DND-41 (cell line): ENCODE measurements at regions not wholly inside any gene's neighbourhood (a gene's known extent, or its start where the extent isn't known, plus 50 kb on each side); places are given as distances from the start of the nearest gene placed in this dataset.
"Not testable (repeated sequence)": the region's sequence is repeated elsewhere in the genome, so short reads cannot be mapped to it uniquely, and the experiment has no call there.

Experiments
- ATAC-seq: fragments of 200-7000 bp; cut with Tn5 transposase; 3 replicates; pipeline ENCODE4 v1.9.1; 2021; ENCODE audit warnings: low read depth; ENCODE audit not compliant: insufficient read depth
- DNase-seq: peaks from one replicate; pipeline ENCODE4 v3.0.0-alpha.2; 2020
- H2AFZ ChIP-seq: 2 replicates; pipeline ENCODE4 v1.6.0; 2012; ENCODE audit warnings: low read depth, low read length
- H3K27ac ChIP-seq: 2 replicates; pipeline ENCODE4 v1.5.1; 2012; ENCODE audit warnings: low read length, inconsistent platforms
- H3K27me3 ChIP-seq: fragments of 200-600 bp; sonication (generic); 2 replicates; pipeline ENCODE4 v1.6.0; 2012; ENCODE audit warnings: low read length, mild to moderate bottlenecking, inconsistent platforms; ENCODE audit not compliant: insufficient read depth, poor library complexity
- H3K36me3 ChIP-seq: 2 replicates; pipeline ENCODE4 v1.5.1; 2012; ENCODE audit warnings: low read length, inconsistent platforms; ENCODE audit not compliant: insufficient read depth
- H3K4me1 ChIP-seq: 2 replicates; pipeline ENCODE4 v1.5.1; 2012; ENCODE audit warnings: mild to moderate bottlenecking, low read length; ENCODE audit not compliant: insufficient read depth
- H3K4me2 ChIP-seq: 2 replicates; pipeline ENCODE4 v1.6.0; 2012; ENCODE audit warnings: mild to moderate bottlenecking, moderate library complexity, low read length, inconsistent platforms; ENCODE audit not compliant: insufficient read depth
- H3K4me3 ChIP-seq, 2 experiments: fragments of 200-600 bp in 1 of 2; shearing (Covaris generic) in 1 of 2; 2 replicates each; pipeline ENCODE4 v1.5.1; 2012 to 2016; ENCODE audit warnings: inconsistent platforms in 2 of 2, low read length in 2 of 2, mild to moderate bottlenecking in 2 of 2, low read depth in 1 of 2, moderate library complexity in 1 of 2
- H3K79me2 ChIP-seq: 2 replicates; pipeline ENCODE4 v1.6.0; 2012; ENCODE audit warnings: low read length, inconsistent platforms; ENCODE audit not compliant: insufficient read depth
- H3K9ac ChIP-seq: 2 replicates; pipeline ENCODE4 v1.6.0; 2012; ENCODE audit warnings: low read depth, mild to moderate bottlenecking, inconsistent platforms, low read length, moderate library complexity
- H3K9me3 ChIP-seq: 2 replicates; pipeline ENCODE4 v1.5.1; 2012; ENCODE audit warnings: low read length, moderate library complexity, mild to moderate bottlenecking, inconsistent platforms; ENCODE audit not compliant: insufficient read depth, severe bottlenecking
- H4K20me1 ChIP-seq: 2 replicates; pipeline ENCODE4 v1.6.0; 2012; ENCODE audit warnings: low read length; ENCODE audit not compliant: insufficient read depth

- not testable (repeated sequence) for DNase-seq, H3K9me3 ChIP-seq, H3K27me3 ChIP-seq, H3K9ac ChIP-seq, ATAC-seq, H3K36me3 ChIP-seq, H2AFZ ChIP-seq, H3K4me3 ChIP-seq, H3K4me2 ChIP-seq, H3K27ac ChIP-seq, H3K79me2 ChIP-seq, H3K4me1 ChIP-seq, H4K20me1 ChIP-seq
These were observed 165.9 kb upstream of the ZNG1F start for GRCh38 chr9:41354978-41355377.

DNA sequence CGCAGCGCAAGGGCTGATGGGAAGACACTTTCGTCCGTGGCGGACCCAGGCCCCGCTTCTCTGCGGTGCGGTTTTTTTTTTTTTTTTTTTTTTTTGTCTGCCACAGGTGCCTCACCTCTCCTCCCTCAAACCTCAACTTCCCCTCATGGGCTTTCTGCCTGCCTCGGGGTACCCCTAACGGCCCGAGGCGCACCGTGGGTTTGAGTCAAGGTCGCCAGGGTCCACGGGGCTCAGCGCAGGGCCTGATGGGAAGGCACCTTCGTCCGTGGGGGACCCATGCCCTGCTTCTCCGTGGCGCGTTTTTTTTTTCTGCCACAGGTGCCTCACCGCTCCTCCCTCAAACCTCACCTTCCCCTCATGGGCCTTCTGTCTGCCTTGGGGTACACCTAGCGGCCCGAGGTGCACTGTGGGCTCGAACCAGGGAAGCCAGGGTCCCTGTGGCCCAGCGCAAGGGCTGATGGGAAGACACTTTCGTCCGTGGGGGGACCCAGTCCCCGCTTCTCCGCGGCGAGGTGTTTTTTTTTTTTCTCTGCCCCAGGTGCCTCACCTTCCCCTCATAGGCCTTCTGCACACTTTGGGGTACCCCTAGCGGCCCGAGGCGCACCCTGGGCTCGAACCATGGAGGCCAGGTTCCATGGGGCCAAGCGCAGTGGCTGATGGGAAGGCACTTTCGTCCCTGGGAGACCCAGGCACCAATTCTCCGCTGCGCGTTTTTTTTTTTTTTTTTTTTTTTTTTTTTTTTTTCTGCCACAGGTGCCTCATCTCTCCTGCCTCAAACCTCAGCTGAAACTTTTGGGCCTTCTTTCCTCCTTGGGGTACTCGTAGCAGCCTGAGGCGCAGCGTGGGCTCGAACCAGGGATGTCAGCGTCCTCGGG is 165.2 kb upstream of the ZNG1F start:
- not testable (repeated sequence) for H3K36me3 ChIP-seq, H3K27me3 ChIP-seq, H3K4me3 ChIP-seq, H3K9ac ChIP-seq, H3K9me3 ChIP-seq, H3K4me1 ChIP-seq, H2AFZ ChIP-seq, DNase-seq, H3K79me2 ChIP-seq, ATAC-seq, H3K4me2 ChIP-seq, H4K20me1 ChIP-seq, H3K27ac ChIP-seq

DNA sequence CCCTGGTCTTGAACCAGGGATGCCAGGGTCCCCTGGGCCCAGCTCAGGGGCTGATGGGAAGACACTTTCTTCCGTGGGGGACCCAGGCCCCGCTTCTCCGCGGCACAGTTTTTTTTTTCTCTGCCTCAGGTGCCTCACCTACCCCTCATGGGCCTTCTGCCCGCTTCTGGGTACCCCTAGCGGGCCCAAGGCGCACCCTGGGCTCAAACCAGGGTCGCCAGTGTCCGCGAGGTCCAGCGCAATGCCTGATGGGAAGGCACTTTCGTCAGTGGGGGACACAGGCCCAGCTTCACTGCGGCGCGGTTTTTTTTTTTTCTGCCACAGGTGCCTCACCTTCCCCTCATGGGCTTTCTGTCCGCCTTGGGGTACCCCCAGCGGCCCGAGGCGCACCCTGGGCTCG is 163.9 kb upstream of the ZNG1F start:
- H3K36me3 ChIP-seq, H3K4me2 ChIP-seq, H3K27ac ChIP-seq, H3K4me3 ChIP-seq, H2AFZ ChIP-seq, H3K9ac ChIP-seq, H4K20me1 ChIP-seq, H3K27me3 ChIP-seq, ATAC-seq, H3K79me2 ChIP-seq, H3K4me1 ChIP-seq, DNase-seq, H3K9me3 ChIP-seq: not testable (repeated sequence)

DNA sequence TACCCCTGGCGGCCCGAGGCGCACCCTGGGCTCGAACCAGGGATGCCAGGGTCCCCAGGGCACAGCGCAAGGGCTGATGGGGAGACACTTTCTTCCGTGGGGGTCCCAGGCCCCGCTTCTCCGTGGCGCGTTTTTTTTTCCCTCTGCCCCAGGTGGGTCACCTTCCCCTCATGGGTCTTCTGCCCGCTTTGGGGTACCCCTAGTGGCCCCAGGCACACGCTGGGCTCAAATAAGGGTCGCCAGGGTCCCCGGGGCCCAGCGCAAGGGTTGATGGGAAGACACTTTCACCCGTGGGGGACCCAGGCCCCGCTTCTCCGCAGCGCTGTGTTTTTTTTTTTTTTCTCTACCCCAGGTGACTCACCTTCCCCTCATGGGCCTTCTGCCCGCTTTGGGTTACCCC is 163.3 kb upstream of the ZNG1F start:
- H3K4me3 ChIP-seq, H3K79me2 ChIP-seq, H3K27ac ChIP-seq, DNase-seq, H3K9ac ChIP-seq, H3K36me3 ChIP-seq, H4K20me1 ChIP-seq, H3K4me1 ChIP-seq, H3K4me2 ChIP-seq, ATAC-seq, H3K27me3 ChIP-seq, H3K9me3 ChIP-seq, H2AFZ ChIP-seq: not testable (repeated sequence)

GRCh38 chr9:41347893-41348292 is 158.8 kb upstream of the ZNG1F start:
- not testable (repeated sequence) for H3K27me3 ChIP-seq, H4K20me1 ChIP-seq, H3K27ac ChIP-seq, H3K36me3 ChIP-seq, H3K4me1 ChIP-seq, H2AFZ ChIP-seq, H3K9ac ChIP-seq, ATAC-seq, H3K4me2 ChIP-seq, DNase-seq, H3K4me3 ChIP-seq, H3K79me2 ChIP-seq, H3K9me3 ChIP-seq

DNA sequence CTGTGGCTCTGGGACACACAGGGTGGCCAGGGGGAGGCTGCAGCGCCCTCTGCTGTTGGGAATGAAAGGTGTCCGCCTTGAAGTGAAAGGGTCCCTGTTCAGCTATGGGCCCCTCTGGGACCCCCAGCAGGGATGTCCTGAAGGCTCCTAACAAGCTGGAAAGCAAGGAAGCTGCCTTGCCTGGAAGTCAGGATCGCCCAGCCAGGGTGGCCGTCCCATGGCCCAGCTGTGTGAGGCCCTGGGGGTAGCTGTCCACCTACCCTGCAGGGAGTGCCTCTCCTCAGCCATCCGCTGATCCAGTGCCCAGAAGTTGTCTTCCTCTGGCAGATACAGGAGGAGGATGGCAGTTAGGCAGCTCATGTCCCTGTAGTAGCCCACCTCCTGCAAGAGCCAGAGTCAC is 143.4 kb upstream of the ZNG1F start:
- H3K4me2 ChIP-seq, H2AFZ ChIP-seq, H3K9me3 ChIP-seq, H3K9ac ChIP-seq, ATAC-seq, H3K27me3 ChIP-seq, DNase-seq, H3K36me3 ChIP-seq, H3K4me3 ChIP-seq, H4K20me1 ChIP-seq, H3K4me1 ChIP-seq, H3K27ac ChIP-seq, H3K79me2 ChIP-seq: not testable (repeated sequence)

DNA sequence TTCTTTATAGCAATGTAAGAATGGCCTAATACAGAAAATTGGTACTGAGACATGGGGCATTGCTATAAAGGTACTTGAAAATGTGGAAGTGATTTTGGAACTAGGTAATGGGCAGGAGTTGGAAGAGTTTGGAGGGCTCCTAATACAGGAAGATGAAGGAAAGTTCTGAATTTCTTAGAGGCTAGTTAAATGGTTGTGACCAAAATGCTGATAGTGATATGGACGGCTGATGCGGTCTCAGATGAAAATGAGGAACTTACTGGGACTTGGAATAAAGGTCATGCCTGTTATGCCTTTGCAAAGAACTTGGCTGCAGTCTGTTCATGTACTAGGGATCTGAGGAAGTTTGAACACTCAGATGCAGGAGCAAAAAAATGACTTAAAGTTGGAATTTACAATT is 132.2 kb upstream of the ZNG1F start:
- H2AFZ ChIP-seq, H3K4me2 ChIP-seq, H3K4me1 ChIP-seq, H3K79me2 ChIP-seq, H3K36me3 ChIP-seq, ATAC-seq, H3K9ac ChIP-seq, H3K4me3 ChIP-seq, DNase-seq, H4K20me1 ChIP-seq, H3K27ac ChIP-seq, H3K9me3 ChIP-seq, H3K27me3 ChIP-seq: not testable (repeated sequence)

GRCh38 chr9:41308953-41309352 is 119.8 kb upstream of the ZNG1F start:
- H3K4me2 ChIP-seq, DNase-seq, ATAC-seq: not testable (repeated sequence)

More at GRCh38 chr9:41308953-41309352, 119.8 kb upstream of the ZNG1F start:
- H2AFZ ChIP-seq, H3K27me3 ChIP-seq, H3K9me3 ChIP-seq, H3K4me1 ChIP-seq, H3K27ac ChIP-seq, H4K20me1 ChIP-seq, H3K79me2 ChIP-seq, H3K4me3 ChIP-seq, H3K9ac ChIP-seq, H3K36me3 ChIP-seq: not testable (repeated sequence)
